ENCODE measurements at regions not wholly inside any gene's neighbourhood (a gene's known extent, or its start where the extent isn't known, plus 50 kb on each side); places are given as distances from the start of the nearest gene placed in this dataset.

GRCh38 chr2:753123-753522 lies 75.9 kb upstream of the TMEM18 start:
- no peak for DNase-seq (ENCODE audit: low read depth)

DNA sequence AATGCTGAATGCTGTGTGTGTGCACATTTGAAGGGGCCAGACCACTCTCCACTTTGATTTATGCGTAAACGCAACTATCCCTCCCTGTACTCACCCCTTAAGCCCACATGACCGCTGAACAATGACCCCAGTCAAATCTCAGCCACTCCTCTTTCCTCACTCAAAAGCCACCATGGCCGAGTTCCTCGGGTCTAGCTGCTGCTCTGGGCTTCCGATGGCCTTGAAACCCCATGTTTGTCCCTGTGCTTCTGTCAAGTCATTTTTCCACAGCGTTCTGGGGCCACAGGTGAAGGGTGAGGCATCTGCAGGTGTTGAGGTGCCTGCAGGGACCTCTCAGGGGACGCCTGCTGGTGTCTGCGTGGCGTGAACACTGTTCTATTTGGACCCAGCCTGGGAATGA lies 74.3 kb upstream of the TMEM18 start:
- no peak for DNase-seq (ENCODE audit: low read depth)

GRCh38 chr2:750628-751027 lies 73.4 kb upstream of the TMEM18 start:
- DNase-seq (ENCODE audit: low read depth) = no peak

DNA sequence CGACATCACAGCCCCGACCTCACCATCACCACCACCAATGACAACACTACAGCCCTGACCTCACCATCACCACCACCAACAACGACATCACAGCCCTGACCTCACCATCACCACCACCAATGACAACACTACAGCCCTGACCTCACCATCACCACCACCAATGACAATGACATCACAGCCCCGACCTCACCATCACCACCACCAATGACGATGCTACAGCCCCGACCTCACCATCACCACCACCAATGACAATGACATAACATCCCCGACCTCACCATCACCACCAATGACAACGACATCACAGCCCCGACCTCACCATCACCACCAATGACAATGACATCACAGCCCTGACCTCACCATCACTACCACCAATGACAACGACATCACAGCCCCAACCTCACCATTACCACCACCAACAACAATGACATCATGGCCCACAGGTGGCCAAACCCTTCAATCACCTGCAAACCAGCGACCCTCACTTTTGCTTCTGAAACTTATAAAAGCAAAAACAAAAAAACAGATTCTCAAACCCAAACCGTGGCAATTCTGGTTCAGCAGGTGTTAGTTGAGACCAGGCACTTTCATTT lies 70.7 kb upstream of the TMEM18 start:
- DNase-seq (ENCODE audit: low read depth) = no peak

DNA sequence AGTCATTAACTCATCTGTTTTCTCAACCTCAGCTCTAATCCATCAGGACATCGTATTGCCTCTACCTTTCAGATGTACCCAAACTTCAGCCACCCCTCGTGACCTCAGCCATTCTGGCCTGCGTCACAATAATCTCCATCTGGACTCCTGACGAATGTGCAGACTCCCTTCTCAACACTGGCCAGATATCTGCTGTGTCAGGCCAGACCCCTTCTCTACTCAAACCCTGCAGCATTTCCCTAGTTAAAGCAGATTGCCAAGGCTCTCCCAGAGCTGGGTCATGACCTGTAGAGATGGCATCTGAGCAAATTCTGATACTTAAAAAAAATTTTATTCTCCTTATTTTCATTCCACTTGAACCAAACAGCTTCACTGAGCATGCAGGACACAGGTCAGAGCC lies 69.5 kb upstream of the TMEM18 start:
- no peak for DNase-seq (ENCODE audit: low read depth)

- no peak for DNase-seq (ENCODE audit: low read depth)
Observed at GRCh38 chr2:744088-744487, 66.9 kb upstream of the TMEM18 start.

DNA sequence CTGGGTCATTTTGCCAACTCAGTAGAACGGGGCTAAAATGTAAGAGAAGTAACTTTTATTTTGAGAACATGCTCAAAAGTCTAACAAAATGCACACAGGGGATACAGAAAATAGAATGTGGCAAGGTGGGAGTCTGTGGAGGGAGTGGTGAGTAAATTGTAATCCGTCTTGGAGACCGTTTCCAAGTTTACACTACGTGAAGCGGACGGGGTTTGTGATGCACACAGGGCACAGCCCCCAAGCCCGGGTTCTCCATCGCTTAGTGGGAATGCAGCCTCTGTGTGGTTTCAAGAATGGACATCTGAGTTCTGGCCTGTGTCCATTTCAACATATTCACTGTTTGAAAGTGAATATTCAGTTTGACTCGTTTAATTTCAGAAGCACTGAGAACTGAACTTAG lies 65.0 kb upstream of the TMEM18 start:
- no peak for DNase-seq (ENCODE audit: low read depth)

GRCh38 chr2:741195-741496 lies 63.9 kb upstream of the TMEM18 start:
- DNase-seq (ENCODE audit: low read depth) = no peak

DNA sequence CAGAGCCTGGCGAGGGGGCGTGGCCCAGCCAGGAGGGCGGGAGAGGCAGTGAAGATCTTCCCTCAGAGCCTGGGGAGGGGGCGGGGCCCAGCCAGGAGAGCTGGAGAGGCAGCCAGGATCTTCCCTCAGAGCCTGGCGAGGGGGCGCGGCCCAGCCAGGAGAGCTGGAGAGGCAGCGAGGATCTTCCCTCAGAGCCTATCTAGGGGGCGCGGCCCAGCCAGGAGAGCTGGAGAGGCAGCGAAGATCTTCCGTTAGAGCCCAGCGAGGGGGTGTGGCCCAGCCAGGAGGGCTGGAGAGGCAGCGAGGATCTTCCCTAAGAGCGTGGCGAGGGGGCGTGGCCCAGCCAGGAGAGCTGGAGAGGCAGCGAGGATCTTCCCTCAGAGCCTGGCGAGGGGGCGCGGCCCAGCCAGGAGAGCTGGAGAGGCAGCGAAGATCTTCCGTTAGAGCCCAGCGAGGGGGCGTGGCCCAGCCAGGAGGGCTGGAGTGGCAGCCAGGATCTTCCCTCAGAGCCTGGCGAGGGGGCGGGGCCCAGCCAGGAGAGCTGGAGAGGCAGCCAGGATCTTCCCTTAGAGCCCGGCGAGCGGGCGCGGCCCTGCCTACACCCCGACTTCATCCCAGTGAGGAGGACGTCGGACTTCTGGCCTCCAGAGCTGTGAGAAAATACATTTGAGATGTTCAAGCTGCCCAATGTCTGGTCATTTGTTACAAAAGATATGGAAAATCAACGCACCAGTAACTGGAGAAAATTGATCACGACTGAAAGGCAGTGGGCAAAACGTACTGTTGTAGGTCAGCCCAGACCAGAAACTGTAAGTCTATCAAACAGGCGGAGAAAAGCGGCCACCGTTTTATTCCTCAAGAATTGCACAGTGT lies 63.4 kb upstream of the TMEM18 start:
- DNase-seq (ENCODE audit: low read depth) = peak; percentile 90

DNA sequence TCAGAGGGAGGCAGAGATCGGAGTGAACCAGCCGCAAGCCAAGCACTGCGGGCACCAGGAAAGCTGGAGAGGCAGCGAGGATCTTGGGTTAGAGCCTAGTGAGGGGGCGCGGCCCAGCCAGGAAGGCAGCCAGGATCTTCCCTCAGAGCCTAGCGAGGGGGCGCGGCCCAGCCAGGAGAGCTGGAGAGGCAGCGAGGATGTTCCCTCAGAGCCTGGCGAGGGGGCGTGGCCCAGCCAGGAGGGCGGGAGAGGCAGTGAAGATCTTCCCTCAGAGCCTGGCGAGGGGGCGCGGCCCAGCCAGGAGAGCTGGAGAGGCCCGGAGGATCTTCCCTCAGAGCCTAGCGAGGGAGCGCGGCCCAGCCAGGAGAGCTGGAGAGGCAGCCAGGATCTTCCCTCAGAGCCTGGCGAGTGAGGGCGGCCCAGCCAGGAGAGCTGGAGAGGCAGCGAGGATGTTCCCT lies 62.7 kb upstream of the TMEM18 start:
- DNase-seq (ENCODE audit: low read depth) = peak; percentile 67

DNA sequence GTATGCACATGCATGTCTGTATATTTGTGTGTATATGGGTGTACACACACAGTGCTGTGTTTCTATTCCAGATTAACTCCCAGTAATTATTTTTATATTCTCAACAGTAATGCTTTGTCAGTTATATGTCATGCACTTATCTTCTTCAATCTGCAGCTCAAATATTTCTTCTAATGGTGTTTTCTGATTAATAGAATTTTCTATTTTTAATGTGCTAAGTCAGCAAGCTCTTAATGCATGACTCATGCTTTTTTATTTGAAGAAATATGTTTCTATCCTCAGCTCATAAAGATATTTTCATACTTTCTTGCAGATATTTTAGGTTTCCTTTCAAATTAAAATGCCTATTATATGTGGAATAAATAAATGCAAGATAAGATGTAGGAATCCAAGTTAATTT lies 59.7 kb upstream of the TMEM18 start:
- no peak for DNase-seq (ENCODE audit: low read depth)

- DNase-seq (ENCODE audit: low read depth) = no peak
Observed at GRCh38 chr2:735670-736218, 58.5 kb upstream of the TMEM18 start.

- DNase-seq (ENCODE audit: low read depth) = no peak
Observed at GRCh38 chr2:734496-734895, 57.3 kb upstream of the TMEM18 start.

DNA sequence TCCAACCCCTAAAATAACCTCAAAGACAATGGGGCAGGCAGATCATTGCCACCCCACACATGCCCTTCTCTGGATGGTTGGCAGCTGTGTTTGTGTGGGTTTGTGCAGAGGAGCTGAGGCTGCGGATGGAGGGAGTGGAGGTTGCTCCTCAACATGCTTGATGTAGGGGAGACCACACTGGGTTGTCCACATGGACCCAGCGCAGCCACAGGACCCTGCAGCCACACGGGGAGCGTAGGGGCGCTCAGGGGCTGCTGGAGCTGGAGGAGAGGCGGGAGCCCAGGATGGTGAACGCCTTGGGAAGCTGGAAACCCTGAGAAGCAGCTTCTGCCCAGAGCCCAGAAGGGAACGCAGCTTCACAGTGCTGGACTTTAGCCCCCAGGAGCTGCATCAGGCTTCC lies 56.3 kb upstream of the TMEM18 start:
- DNase-seq (ENCODE audit: low read depth) = no peak

GRCh38 chr2:733001-733400 lies 55.8 kb upstream of the TMEM18 start:
- DNase-seq (ENCODE audit: low read depth) = no peak

DNA sequence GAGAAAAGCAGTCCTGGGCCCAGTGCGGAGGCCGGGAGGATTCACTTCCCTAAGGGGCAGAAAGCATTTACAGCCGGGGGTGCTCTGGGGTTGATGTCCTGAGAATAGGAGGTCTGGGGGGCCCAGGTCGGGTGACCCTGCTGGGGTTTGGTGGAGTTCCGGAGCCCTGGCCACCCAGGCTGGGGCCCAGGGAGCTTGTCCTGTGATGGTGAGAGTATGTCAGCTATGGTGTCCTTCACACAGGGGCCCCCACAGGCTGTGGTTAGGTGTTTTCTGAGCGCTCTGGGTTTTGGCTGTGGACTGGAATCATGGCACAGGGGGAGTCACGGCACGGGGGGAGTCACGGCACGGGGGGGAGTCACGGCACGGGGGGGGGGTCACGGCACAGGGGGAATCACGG lies 54.5 kb upstream of the TMEM18 start:
- no peak for DNase-seq (ENCODE audit: low read depth)

DNA sequence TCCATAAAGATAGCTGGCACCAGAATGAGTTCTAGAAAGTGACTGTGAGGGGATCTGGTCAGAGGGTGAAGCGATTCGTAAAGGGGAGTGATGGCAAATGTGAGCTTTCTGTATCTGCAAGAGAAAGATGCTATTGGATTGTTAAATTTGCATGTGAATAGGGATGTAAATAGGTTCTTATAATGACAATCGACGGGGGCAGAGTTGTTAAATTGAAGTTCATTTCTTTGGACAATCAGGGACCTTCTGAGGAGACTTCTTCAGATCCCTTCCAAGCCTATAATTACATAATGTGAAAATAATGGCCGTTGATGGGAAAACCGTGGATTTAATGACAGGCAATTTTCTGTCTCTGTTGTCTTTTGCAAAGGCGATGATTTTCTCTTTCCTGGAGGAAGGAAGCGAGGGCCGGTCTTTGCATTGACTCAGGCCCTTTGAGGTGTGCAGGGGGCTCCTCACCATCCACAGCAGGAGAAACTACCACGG lies 52.2 kb upstream of the TMEM18 start:
- no peak for DNase-seq (ENCODE audit: low read depth)

GRCh38 chr2:728165-728564 lies 51.0 kb upstream of the TMEM18 start:
- DNase-seq (ENCODE audit: low read depth) = no peak

DNA sequence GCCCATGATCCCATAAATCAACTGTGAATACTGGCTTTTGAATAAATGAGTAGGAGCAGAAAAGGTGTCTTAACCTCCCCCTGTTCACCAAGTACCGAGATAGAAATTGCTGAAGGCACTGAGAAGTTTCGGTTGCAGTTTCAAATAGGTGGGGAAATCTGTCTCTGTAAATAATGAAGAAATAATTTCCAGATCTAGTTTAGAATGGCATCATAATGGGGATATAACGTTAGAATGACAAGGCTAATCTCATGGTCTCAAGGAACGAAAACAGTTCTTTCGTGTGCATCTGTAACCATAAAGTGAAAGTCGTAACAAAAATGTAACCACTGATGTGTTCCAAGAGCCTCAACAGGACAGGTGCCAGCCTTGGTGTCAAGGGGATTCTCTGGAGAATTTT lies 49.9 kb upstream of the TMEM18 start:
- DNase-seq (ENCODE audit: low read depth) = no peak
